ENCODE measurements at regions not wholly inside any gene's neighbourhood (a gene's known extent, or its start where the extent isn't known, plus 50 kb on each side); places are given as distances from the start of the nearest gene placed in this dataset.

- no peak for TF ChIP-seq CTCF (IDR thresholded peaks at IDR 0.05; ENCODE audit: insufficient read depth, low read length, missing control alignments)
- CTCF ChIA-PET, result interaction anchor here (2.0 kb wide), 1 partner anchor 188 kb away, joined by 7 read pairs; the partner anchor contains the start of gene EFNB1
- no peak for DNase-seq (ENCODE audit: low read depth, low spot score)
- H3K4me3 ChIP-seq (ENCODE audit: low read depth, low read length), result no peak overlapping the region
- POLR2A ChIA-PET, result no interaction called here
Observed at GRCh38 chrX:69016293-69016941, 148.8 kb downstream of the PJA1 start.

DNA sequence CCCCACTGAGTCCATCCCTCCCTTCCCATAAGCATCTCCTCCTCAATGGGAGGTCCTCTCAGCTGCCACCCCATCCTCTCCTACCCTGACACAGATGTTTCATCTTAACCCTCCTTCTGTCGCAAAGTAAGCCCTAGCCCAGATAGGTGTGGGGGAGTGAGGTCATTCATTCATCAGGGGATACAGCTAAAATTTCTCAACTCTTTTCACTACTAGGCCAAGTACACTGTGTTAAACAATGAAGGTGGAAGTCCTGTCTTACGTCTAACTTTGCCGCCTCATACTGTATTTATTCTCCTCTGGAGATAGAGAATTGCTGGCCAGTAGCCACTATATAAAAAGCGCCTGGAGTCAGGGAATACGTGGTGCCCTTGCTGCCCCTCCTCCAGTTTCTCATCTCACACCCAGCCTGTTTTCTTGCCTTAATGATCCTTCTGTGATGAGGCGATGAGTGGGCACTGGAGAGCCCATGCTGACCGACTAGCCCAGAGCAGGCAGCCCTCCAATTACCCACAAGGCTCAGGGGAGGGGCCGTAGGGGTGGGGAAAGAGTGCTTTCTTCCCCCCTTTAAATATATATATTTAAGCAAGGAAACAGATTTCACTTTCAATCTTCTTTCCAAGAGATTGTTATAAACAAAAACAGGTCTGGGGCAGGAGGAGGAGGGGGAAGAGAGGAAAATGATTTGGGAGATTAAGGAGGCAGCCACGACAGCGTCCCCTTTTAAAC lies 149.5 kb downstream of the PJA1 start:
- CTCF ChIA-PET, result interaction anchor here (2.0 kb wide), 1 partner anchor 188 kb away, joined by 7 read pairs; the partner anchor contains the start of gene EFNB1
- TF ChIP-seq CTCF (IDR thresholded peaks at IDR 0.05; ENCODE audit: insufficient read depth, low read length, missing control alignments), result no peak
- POLR2A ChIA-PET, result no interaction called here
- no peak overlapping the region for H3K4me3 ChIP-seq (ENCODE audit: low read depth, low read length)
- DNase-seq (ENCODE audit: low read depth, low spot score), result no peak

DNA sequence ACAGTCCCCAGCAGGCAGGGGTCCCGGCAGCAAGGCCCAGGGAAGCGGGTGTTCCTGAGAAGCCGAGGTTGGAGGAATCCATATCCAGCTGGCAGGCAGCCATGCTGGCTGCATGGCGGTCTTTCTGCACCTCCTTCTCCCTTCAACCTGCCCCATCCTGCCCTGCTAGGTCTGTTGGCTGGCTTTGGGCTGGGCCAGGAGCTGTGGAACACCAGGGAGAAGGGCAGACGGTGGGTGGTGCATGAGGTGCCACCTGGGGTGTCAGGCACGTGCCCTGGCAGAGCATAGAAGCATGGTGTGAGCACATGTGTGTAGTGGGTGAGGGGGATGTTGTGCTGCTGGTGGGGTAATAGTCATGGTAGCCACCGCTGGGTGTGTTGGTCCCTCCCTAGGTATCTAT lies 150.1 kb downstream of the PJA1 start:
- CTCF ChIA-PET, result interaction anchor here (2.0 kb wide), 1 partner anchor 187 kb away, joined by 7 read pairs; the partner anchor contains the start of gene EFNB1
- no peak for DNase-seq (ENCODE audit: low read depth, low spot score)
- no peak overlapping the region for H3K4me3 ChIP-seq (ENCODE audit: low read depth, low read length)
- TF ChIP-seq CTCF (IDR thresholded peaks at IDR 0.05; ENCODE audit: insufficient read depth, low read length, missing control alignments), result no peak
- POLR2A ChIA-PET, result no interaction called here

- POLR2A ChIA-PET, result no interaction called here
- no peak for DNase-seq (ENCODE audit: low read depth, low spot score)
- TF ChIP-seq CTCF (IDR thresholded peaks at IDR 0.05; ENCODE audit: insufficient read depth, low read length, missing control alignments), result no peak
- H3K4me3 ChIP-seq (ENCODE audit: low read depth, low read length), result no peak overlapping the region
- CTCF ChIA-PET, result no interaction called here
Observed at GRCh38 chrX:69014200-69014599, 151.1 kb downstream of the PJA1 start.

DNA sequence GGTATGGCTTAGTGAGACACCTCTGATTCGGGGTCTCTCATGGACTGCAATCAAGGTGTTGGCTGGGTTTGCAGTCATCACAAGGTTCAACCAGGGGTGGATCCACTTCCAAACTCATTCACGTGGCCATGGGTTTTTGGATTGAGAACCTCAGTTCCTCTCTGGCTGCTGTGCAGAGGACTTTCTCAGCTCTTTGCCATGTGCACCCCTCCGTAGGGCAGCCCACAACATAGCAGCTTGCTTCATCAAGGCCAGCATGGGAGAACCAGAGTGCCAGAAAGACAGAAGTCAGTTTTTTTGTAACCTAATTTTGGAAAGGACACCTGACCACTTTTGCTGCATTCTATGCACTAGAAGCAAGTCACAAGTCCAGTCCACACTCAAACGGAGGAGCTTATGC lies 154.9 kb downstream of the PJA1 start:
- no peak overlapping the region for H3K4me3 ChIP-seq (ENCODE audit: low read depth, low read length)
- no peak for DNase-seq (ENCODE audit: low read depth, low spot score)
- ChIA-PET POLR2A (no interaction called here), CTCF (no interaction called here)
- TF ChIP-seq CTCF (IDR thresholded peaks at IDR 0.05; ENCODE audit: insufficient read depth, low read length, missing control alignments), result no peak

DNA sequence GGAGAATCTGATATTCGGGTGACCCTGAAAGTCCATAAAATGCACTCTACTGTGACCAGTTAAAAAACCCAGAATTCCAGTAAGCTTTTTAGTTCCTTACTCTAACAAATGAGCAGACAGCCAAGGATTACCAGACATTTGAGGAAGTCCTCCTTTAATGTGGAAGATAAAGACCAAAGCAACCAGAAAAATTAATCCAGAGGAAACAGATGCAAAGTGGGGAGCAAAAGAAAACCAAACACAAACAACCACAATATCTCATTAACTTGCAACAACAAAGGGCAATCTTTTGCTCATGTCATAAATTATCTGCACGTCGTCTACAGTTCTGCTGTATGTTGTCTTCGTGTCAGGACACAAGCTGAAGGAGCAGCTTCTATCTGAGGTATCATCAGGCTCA lies 164.4 kb downstream of the PJA1 start:
- no peak overlapping the region for H3K4me3 ChIP-seq (ENCODE audit: low read depth, low read length)
- CTCF ChIA-PET, result no interaction called here
- POLR2A ChIA-PET, result no interaction called here
- TF ChIP-seq CTCF (IDR thresholded peaks at IDR 0.05; ENCODE audit: insufficient read depth, low read length, missing control alignments), result no peak
- no peak for DNase-seq (ENCODE audit: low read depth, low spot score)

Measured in AG04449 (cell line).